Umbilical cord (tissue), 1 donor: ENCODE measurements at regions not wholly inside any gene's neighbourhood (a gene's known extent, or its start where the extent isn't known, plus 50 kb on each side); places are given as distances from the start of the nearest gene placed in this dataset.
"Not testable (repeated sequence)": the region's sequence is repeated elsewhere in the genome, so short reads cannot be mapped to it uniquely, and the experiment has no call there.

Experiments used
- DNase-seq: peaks from one replicate; pipeline ENCODE4 v3.0.0-alpha.2; 2015; ENCODE audit warnings: low spot score

- no peak for DNase-seq
These were observed 54.4 kb upstream of the CPHXL start for GRCh38 chr16:75780669-75781068.

- no peak for DNase-seq
These were observed 55.5 kb upstream of the CPHXL start for GRCh38 chr16:75781683-75782343.

GRCh38 chr16:75787440-75787839 is 61.1 kb upstream of the CPHXL start:
- DNase-seq: no peak

GRCh38 chr16:75789237-75789636 is 62.9 kb upstream of the CPHXL start:
- DNase-seq: peak; percentile 66

- DNase-seq: no peak
These were observed 66.6 kb upstream of the CPHXL start for GRCh38 chr16:75792771-75793492.

- DNase-seq: no peak
These were observed 67.4 kb upstream of the CPHXL start for GRCh38 chr16:75793641-75794040.

- no peak for DNase-seq
These were observed 68.1 kb upstream of the CPHXL start for GRCh38 chr16:75794426-75794825.

GRCh38 chr16:75798714-75799113 is 72.4 kb upstream of the CPHXL start:
- no peak for DNase-seq

GRCh38 chr16:75801307-75801706 is 75.0 kb upstream of the CPHXL start:
- no peak for DNase-seq

GRCh38 chr16:75803753-75804152 is 77.5 kb upstream of the CPHXL start:
- DNase-seq: no peak

GRCh38 chr16:75804368-75804767 is 78.1 kb upstream of the CPHXL start:
- DNase-seq: no peak

GRCh38 chr16:75805946-75806345 is 79.7 kb upstream of the CPHXL start:
- DNase-seq: no peak

GRCh38 chr16:75806487-75806886 is 80.2 kb upstream of the CPHXL start:
- no peak for DNase-seq

- no peak for DNase-seq
These were observed 84.1 kb upstream of the CPHXL start for GRCh38 chr16:75810342-75810741.

- DNase-seq: no peak
These were observed 84.8 kb upstream of the CPHXL start for GRCh38 chr16:75811020-75811634.

GRCh38 chr16:75818491-75818890 is 92.2 kb upstream of the CPHXL start:
- peak; percentile 56 for DNase-seq

- no peak for DNase-seq
These were observed 94.4 kb upstream of the CPHXL start for GRCh38 chr16:75820672-75821071.

- DNase-seq: no peak
These were observed 94.8 kb upstream of the CPHXL start for GRCh38 chr16:75821117-75821516.

GRCh38 chr16:75825750-75826149 is 99.5 kb upstream of the CPHXL start:
- not testable (repeated sequence) for DNase-seq

GRCh38 chr16:75827372-75828038 is 101.2 kb upstream of the CPHXL start:
- not testable (repeated sequence) for DNase-seq

GRCh38 chr16:75833385-75833784 is 107.1 kb upstream of the CPHXL start:
- DNase-seq: not testable (repeated sequence)

- DNase-seq: no peak
These were observed 110.2 kb upstream of the CPHXL start for GRCh38 chr16:75836347-75837010.
